ENCODE measurements at regions not wholly inside any gene's neighbourhood (a gene's known extent, or its start where the extent isn't known, plus 50 kb on each side); places are given as distances from the start of the nearest gene placed in this dataset.
A peak's percentile ranks its signal among the peaks of the same experiment; 100 is the strongest.

- Histone ChIP-seq H3K36me3 (ENCODE audit: insufficient read depth, low read length) (no peaks in the 10 kb centered on the region), H3K9me3 (ENCODE audit: insufficient read depth, low read length, severe bottlenecking) (no peaks in the 10 kb centered on the region), H3K79me2 (ENCODE audit: insufficient read depth, low read length) (no peaks in the 10 kb centered on the region), H3K27me3 (ENCODE audit: insufficient read depth, low read length, poor library complexity) (peaks cover 4% of the 10 kb centered on the region), H2AFZ (ENCODE audit: low read depth, low read length) (no peak overlapping the region), H3K27ac (ENCODE audit: low read length) (no peak overlapping the region), H3K4me3 (ENCODE audit: low read depth in 1 of 2, low read length in 2 of 2) (no peak overlapping the region), H4K20me1 (ENCODE audit: insufficient read depth, low read length) (no peaks in the 10 kb centered on the region), H3K4me2 (ENCODE audit: insufficient read depth, low read length) (no peak overlapping the region), H3K9ac (ENCODE audit: low read depth, low read length) (no peak overlapping the region), H3K4me1 (ENCODE audit: insufficient read depth, low read length) (no peaks in the 10 kb centered on the region)
- TF ChIP-seq EZH2 (IDR thresholded peaks at IDR 0.05; ENCODE audit: borderline replicate concordance, low read depth, low read length, severe bottlenecking) (no peak), CTCF (IDR thresholded peaks at IDR 0.05; ENCODE audit: borderline replicate concordance, extremely low read depth, low read length, poor library complexity, severe bottlenecking) (peak; percentile 28)
- no peak for ATAC-seq (ENCODE audit: insufficient read depth, low read depth)
- no peak for DNase-seq
Observed at GRCh38 chr1:58035523-58035922, 511.0 kb downstream of the OMA1 start.

GRCh38 chr1:58033311-58033710, 513.2 kb downstream of the OMA1 start:
- no peaks in the 10 kb centered on the region for H3K27me3 ChIP-seq (ENCODE audit: insufficient read depth, low read length, poor library complexity)
- ATAC-seq (ENCODE audit: insufficient read depth, low read depth) (no peak), DNase-seq (no peak)
- H3K36me3 ChIP-seq (ENCODE audit: insufficient read depth, low read length), result no peaks in the 10 kb centered on the region
- no peak overlapping the region for H3K4me3 ChIP-seq (ENCODE audit: low read depth in 1 of 2, low read length in 2 of 2)
- TF ChIP-seq CTCF (IDR thresholded peaks at IDR 0.05; ENCODE audit: borderline replicate concordance, extremely low read depth, low read length, poor library complexity, severe bottlenecking) (no peak), EZH2 (IDR thresholded peaks at IDR 0.05; ENCODE audit: borderline replicate concordance, low read depth, low read length, severe bottlenecking) (no peak)
- H3K27ac ChIP-seq (ENCODE audit: low read length), result no peak overlapping the region
- no peaks in the 10 kb centered on the region for H3K79me2 ChIP-seq (ENCODE audit: insufficient read depth, low read length)
- no peaks in the 10 kb centered on the region for H3K4me1 ChIP-seq (ENCODE audit: insufficient read depth, low read length)
- H3K4me2 ChIP-seq (ENCODE audit: insufficient read depth, low read length), result no peak overlapping the region
- no peaks in the 10 kb centered on the region for H3K9me3 ChIP-seq (ENCODE audit: insufficient read depth, low read length, severe bottlenecking)
- H2AFZ ChIP-seq (ENCODE audit: low read depth, low read length), result no peak overlapping the region
- no peaks in the 10 kb centered on the region for H4K20me1 ChIP-seq (ENCODE audit: insufficient read depth, low read length)
- H3K9ac ChIP-seq (ENCODE audit: low read depth, low read length), result no peak overlapping the region

- TF ChIP-seq CTCF (IDR thresholded peaks at IDR 0.05; ENCODE audit: borderline replicate concordance, extremely low read depth, low read length, poor library complexity, severe bottlenecking), result no peak
- TF ChIP-seq EZH2 (IDR thresholded peaks at IDR 0.05; ENCODE audit: borderline replicate concordance, low read depth, low read length, severe bottlenecking), result no peak
- no peaks in the 10 kb centered on the region for H4K20me1 ChIP-seq (ENCODE audit: insufficient read depth, low read length)
- no peak overlapping the region for H3K27ac ChIP-seq (ENCODE audit: low read length)
- H3K4me2 ChIP-seq (ENCODE audit: insufficient read depth, low read length), result no peak overlapping the region
- ATAC-seq (ENCODE audit: insufficient read depth, low read depth) (no peak), DNase-seq (no peak)
- H3K9me3 ChIP-seq (ENCODE audit: insufficient read depth, low read length, severe bottlenecking), result no peaks in the 10 kb centered on the region
- no peak overlapping the region for H3K9ac ChIP-seq (ENCODE audit: low read depth, low read length)
- no peaks in the 10 kb centered on the region for H3K36me3 ChIP-seq (ENCODE audit: insufficient read depth, low read length)
- no peak overlapping the region for H3K4me3 ChIP-seq (ENCODE audit: low read depth in 1 of 2, low read length in 2 of 2)
- peaks cover 5% of the 10 kb centered on the region for H3K27me3 ChIP-seq (ENCODE audit: insufficient read depth, low read length, poor library complexity)
- H3K4me1 ChIP-seq (ENCODE audit: insufficient read depth, low read length), result no peaks in the 10 kb centered on the region
- H2AFZ ChIP-seq (ENCODE audit: low read depth, low read length), result no peak overlapping the region
- no peaks in the 10 kb centered on the region for H3K79me2 ChIP-seq (ENCODE audit: insufficient read depth, low read length)
Observed at GRCh38 chr1:58032611-58033073, 513.9 kb downstream of the OMA1 start.

GRCh38 chr1:58031416-58031815, 515.1 kb downstream of the OMA1 start:
- H2AFZ ChIP-seq (ENCODE audit: low read depth, low read length), result no peak overlapping the region
- no peaks in the 10 kb centered on the region for H3K36me3 ChIP-seq (ENCODE audit: insufficient read depth, low read length)
- ATAC-seq (ENCODE audit: insufficient read depth, low read depth), result no peak
- no peak overlapping the region for H3K9ac ChIP-seq (ENCODE audit: low read depth, low read length)
- DNase-seq, result no peak
- H3K4me1 ChIP-seq (ENCODE audit: insufficient read depth, low read length), result no peaks in the 10 kb centered on the region
- H3K4me2 ChIP-seq (ENCODE audit: insufficient read depth, low read length), result no peak overlapping the region
- TF ChIP-seq EZH2 (IDR thresholded peaks at IDR 0.05; ENCODE audit: borderline replicate concordance, low read depth, low read length, severe bottlenecking) (no peak), CTCF (IDR thresholded peaks at IDR 0.05; ENCODE audit: borderline replicate concordance, extremely low read depth, low read length, poor library complexity, severe bottlenecking) (no peak)
- H3K27me3 ChIP-seq (ENCODE audit: insufficient read depth, low read length, poor library complexity), result peaks cover 7% of the 10 kb centered on the region
- no peaks in the 10 kb centered on the region for H3K79me2 ChIP-seq (ENCODE audit: insufficient read depth, low read length)
- no peak overlapping the region for H3K27ac ChIP-seq (ENCODE audit: low read length)
- no peaks in the 10 kb centered on the region for H3K9me3 ChIP-seq (ENCODE audit: insufficient read depth, low read length, severe bottlenecking)
- H3K4me3 ChIP-seq (ENCODE audit: low read depth in 1 of 2, low read length in 2 of 2), result no peak overlapping the region
- H4K20me1 ChIP-seq (ENCODE audit: insufficient read depth, low read length), result no peaks in the 10 kb centered on the region

All from DND-41 (cell line).